ENCODE measurements at regions not wholly inside any gene's neighbourhood (a gene's known extent, or its start where the extent isn't known, plus 50 kb on each side); places are given as distances from the start of the nearest gene placed in this dataset.

DNA sequence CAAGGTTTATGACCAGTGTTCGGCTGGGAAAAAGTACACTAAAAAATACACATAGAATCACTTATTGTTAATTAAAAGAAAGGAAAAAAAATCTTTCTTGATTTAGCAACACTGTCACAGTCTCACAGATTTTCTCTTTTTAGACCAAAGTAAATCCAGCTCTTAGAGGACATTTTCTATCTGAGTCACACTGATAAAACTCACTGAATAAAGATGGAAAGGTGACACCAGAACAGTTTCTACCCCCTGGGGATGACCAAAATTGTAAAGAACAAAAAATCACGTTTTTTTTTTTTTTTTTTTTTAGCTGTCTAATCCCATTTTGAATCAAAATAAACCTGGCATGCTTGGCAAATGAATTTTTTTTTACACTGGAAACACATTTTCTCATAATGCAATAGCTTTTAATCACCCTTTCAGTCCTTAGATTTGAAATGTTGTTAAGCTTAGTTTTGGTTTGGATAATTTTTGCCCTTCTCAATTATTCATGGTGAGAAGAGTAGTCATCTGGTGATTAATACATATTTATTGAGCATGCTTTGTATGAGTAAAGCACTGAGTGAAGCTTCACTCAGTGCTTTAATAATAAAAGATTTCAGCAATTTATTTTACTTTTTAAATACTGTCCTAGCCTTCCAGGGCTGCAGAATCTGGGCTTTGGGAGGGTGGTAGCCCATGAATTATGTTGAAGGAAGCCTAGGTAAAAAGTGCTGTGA lies 886.3 kb downstream of the SLC4A3 start (continued):
- TF ChIP-seq, protein P1, sequence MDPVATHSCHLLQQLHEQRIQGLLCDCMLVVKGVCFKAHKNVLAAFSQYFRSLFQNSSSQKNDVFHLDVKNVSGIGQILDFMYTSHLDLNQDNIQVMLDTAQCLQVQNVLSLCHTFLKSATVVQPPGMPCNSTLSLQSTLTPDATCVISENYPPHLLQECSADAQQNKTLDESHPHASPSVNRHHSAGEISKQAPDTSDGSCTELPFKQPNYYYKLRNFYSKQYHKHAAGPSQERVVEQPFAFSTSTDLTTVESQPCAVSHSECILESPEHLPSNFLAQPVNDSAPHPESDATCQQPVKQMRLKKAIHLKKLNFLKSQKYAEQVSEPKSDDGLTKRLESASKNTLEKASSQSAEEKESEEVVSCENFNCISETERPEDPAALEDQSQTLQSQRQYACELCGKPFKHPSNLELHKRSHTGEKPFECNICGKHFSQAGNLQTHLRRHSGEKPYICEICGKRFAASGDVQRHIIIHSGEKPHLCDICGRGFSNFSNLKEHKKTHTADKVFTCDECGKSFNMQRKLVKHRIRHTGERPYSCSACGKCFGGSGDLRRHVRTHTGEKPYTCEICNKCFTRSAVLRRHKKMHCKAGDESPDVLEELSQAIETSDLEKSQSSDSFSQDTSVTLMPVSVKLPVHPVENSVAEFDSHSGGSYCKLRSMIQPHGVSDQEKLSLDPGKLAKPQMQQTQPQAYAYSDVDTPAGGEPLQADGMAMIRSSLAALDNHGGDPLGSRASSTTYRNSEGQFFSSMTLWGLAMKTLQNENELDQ (CRISPR knock-in tag; IDR thresholded peaks at IDR 0.05; ENCODE audit: borderline replicate concordance), result no peak
- TF ChIP-seq FOXA3 (CRISPR knock-in tag; conservative IDR thresholded peaks at IDR 0.05 in 1 of 2, IDR thresholded peaks at IDR 0.05 in 1 of 2) (no peak), DPF2 (IDR thresholded peaks at IDR 0.05) (no peak), FOXA1 (IDR thresholded peaks at IDR 0.05; ENCODE audit: borderline replicate concordance) (no peak), ASH1L (IDR thresholded peaks at IDR 0.05; ENCODE audit: borderline replicate concordance, low read depth, partially characterized antibody) (no peak), ZNF778 (CRISPR knock-in tag; IDR thresholded peaks at IDR 0.05) (no peak)
- TF ChIP-seq, protein P2, sequence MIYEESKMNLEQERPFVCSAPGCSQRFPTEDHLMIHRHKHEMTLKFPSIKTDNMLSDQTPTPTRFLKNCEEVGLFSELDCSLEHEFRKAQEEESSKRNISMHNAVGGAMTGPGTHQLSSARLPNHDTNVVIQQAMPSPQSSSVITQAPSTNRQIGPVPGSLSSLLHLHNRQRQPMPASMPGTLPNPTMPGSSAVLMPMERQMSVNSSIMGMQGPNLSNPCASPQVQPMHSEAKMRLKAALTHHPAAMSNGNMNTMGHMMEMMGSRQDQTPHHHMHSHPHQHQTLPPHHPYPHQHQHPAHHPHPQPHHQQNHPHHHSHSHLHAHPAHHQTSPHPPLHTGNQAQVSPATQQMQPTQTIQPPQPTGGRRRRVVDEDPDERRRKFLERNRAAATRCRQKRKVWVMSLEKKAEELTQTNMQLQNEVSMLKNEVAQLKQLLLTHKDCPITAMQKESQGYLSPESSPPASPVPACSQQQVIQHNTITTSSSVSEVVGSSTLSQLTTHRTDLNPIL (CRISPR knock-in tag; IDR thresholded peaks at IDR 0.05), result no peak
- TF ChIP-seq, protein P3, sequence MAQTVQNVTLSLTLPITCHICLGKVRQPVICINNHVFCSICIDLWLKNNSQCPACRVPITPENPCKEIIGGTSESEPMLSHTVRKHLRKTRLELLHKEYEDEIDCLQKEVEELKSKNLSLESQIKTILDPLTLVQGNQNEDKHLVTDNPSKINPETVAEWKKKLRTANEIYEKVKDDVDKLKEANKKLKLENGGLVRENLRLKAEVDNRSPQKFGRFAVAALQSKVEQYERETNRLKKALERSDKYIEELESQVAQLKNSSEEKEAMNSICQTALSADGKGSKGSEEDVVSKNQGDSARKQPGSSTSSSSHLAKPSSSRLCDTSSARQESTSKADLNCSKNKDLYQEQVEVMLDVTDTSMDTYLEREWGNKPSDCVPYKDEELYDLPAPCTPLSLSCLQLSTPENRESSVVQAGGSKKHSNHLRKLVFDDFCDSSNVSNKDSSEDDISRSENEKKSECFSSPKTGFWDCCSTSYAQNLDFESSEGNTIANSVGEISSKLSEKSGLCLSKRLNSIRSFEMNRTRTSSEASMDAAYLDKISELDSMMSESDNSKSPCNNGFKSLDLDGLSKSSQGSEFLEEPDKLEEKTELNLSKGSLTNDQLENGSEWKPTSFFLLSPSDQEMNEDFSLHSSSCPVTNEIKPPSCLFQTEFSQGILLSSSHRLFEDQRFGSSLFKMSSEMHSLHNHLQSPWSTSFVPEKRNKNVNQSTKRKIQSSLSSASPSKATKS (CRISPR knock-in tag; IDR thresholded peaks at IDR 0.05), result no peak

Data from K562 (cell line).